K562 (cell line): ENCODE measurements at regions not wholly inside any gene's neighbourhood (a gene's known extent, or its start where the extent isn't known, plus 50 kb on each side); places are given as distances from the start of the nearest gene placed in this dataset.

Experiments used
- ARNT ChIP-seq, 2 experiments: fragments of 450-650 bp; IDR thresholded peaks; 2 replicates each; pipeline ENCODE4 v1.6.1; 2016; ENCODE audit warnings: mild to moderate bottlenecking in 1 of 2
- CAMTA2 ChIP-seq: fragments of 250-450 bp; sonication (Bioruptor Pico); conservative IDR thresholded peaks from 2 replicates; pipeline ENCODE4 v1.5.1; 2022
- CHAMP1 ChIP-seq: fragments of 450-650 bp; IDR thresholded peaks from 2 replicates; pipeline ENCODE4 v1.6.1; 2016; ENCODE audit warnings: mild to moderate bottlenecking
- CHD1 ChIP-seq: fragments of 200-600 bp; sonication (generic); IDR thresholded peaks from one replicate; pipeline ENCODE4 v1.6.1; 2012; ENCODE audit warnings: mild to moderate bottlenecking, moderate library complexity, low read length, inconsistent platforms
- KLF13 ChIP-seq: fragments of 450-650 bp; IDR thresholded peaks from 2 replicates; pipeline ENCODE4 v1.6.1; 2016; ENCODE audit warnings: missing genetic modification characterization, low read depth, mild to moderate bottlenecking, missing compliant biosample characterization, moderate library complexity, borderline replicate concordance
- MGA ChIP-seq: fragments of 450-650 bp; IDR thresholded peaks from 2 replicates; pipeline ENCODE4 v1.6.1; 2016; ENCODE audit warnings: mild to moderate bottlenecking, moderate library complexity
- ZFP36 ChIP-seq: fragments of 150-350 bp; IDR thresholded peaks from 2 replicates; pipeline ENCODE4 v1.6.1; 2018; ENCODE audit warnings: low read length, low read depth; ENCODE audit not compliant: partially characterized antibody
- ZNF217 ChIP-seq: sonication (generic); formaldehyde crosslinking; IDR thresholded peaks from 2 replicates; pipeline ENCODE4 v1.8.0; 2022; ENCODE audit warnings: mild to moderate bottlenecking, missing genetic modification reagents
- ZNF644 ChIP-seq: fragments of 200-800 bp; sonication (Bioruptor generic); IDR thresholded peaks from 2 replicates; pipeline ENCODE4 v1.6.1; 2016; ENCODE audit warnings: low read depth, missing genetic modification characterization, missing compliant biosample characterization
- ZNF707 ChIP-seq: fragments of 250-450 bp; sonication (Bioruptor Pico); conservative IDR thresholded peaks from 2 replicates; pipeline ENCODE4 v1.8.0; 2022; ENCODE audit warnings: inconsistent platforms, mild to moderate bottlenecking, moderate library complexity

- TF ChIP-seq MGA (no peak), ARNT (IDR thresholded peaks at IDR 0.05) (no peak), KLF13 (tag) (no peak), ZNF707 (CRISPR knock-in tag) (no peak), ZNF644 (tag) (no peak), CHAMP1 (no peak), ZFP36 (no peak), CAMTA2 (no peak), CHD1 (no peak), ZNF217 (no peak)
Observed at GRCh38 chr10:21057436-21057835, 160.3 kb upstream of the NEBL start (continued).
